ENCODE measurements at regions not wholly inside any gene's neighbourhood (a gene's known extent, or its start where the extent isn't known, plus 50 kb on each side); places are given as distances from the start of the nearest gene placed in this dataset.

DNA sequence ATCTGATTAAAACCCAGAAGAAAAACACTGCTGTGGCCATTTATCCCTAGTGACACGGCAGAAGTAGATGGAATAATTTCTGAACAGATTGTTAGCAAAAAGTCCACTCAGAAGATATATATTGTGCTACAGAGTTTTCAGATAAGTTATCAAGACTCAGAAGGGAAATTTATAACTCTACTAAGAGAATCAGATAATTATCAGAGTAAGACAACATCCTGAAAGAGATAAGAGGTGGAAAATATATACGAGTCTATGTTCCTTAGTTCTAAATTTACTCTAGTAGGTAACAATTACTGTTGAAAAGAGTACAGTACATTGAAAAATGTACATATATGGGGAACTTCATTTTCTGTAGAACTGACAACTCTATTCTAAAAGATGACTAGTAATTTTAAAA is 176.7 kb downstream of the GNAI1 start:
- H3K36me3 ChIP-seq (ENCODE audit: insufficient read depth, insufficient read length, low read length) = no peaks in the 10 kb centered on the region
- TF ChIP-seq SUZ12 (IDR thresholded peaks at IDR 0.05; ENCODE audit: extremely low read depth, insufficient read depth, insufficient read length) (no peak), ZNF274 (IDR thresholded peaks at IDR 0.05; ENCODE audit: low read depth, low read length) (no peak), YY1 (IDR thresholded peaks at IDR 0.05; ENCODE audit: insufficient read depth, insufficient read length) (no peak)
- H3K9ac ChIP-seq (ENCODE audit: insufficient read length, low read depth) = no peak overlapping the region
- no peaks in the 10 kb centered on the region for H3K4me1 ChIP-seq (ENCODE audit: insufficient read depth, insufficient read length)
- DNase-seq (ENCODE audit: low read depth, low spot score) = no peak
- no peak overlapping the region for H3K4me3 ChIP-seq (ENCODE audit: insufficient read length, low read depth)
- H3K9me3 ChIP-seq (ENCODE audit: insufficient read depth, low read length) = no peaks in the 10 kb centered on the region
- H3K27me3 ChIP-seq (ENCODE audit: insufficient read depth, insufficient read length) = no peaks in the 10 kb centered on the region

DNA sequence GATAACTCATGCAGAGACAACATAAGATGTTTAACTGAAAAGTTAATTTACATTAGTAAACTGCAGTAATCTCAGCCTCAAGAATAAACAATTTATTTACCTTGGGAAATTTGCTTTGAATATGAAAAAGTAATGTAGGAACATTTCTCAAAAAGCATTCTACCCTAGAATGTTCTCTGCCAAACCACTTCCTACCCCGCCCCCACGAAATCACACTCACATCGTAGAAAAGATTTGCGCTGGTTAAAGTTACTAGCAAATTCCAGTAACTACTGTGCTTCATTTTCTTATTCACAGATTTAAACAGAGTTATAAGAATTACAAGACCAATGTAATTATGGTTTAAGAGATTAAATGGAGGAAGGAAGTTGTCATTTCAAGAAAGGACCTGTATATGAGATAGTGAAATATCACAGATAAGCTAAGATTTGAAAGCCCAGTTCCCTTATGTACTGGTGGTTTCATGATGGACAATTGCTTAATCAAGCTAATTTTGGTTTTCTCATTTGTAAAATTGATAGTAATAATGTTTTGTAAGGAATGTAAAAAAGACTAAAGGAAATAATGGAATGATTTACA is 175.4 kb downstream of the GNAI1 start:
- TF ChIP-seq YY1 (IDR thresholded peaks at IDR 0.05; ENCODE audit: insufficient read depth, insufficient read length) (no peak), SUZ12 (IDR thresholded peaks at IDR 0.05; ENCODE audit: extremely low read depth, insufficient read depth, insufficient read length) (no peak), ZNF274 (IDR thresholded peaks at IDR 0.05; ENCODE audit: low read depth, low read length) (no peak)
- Histone ChIP-seq H3K36me3 (ENCODE audit: insufficient read depth, insufficient read length, low read length) (no peaks in the 10 kb centered on the region), H3K4me3 (ENCODE audit: insufficient read length, low read depth) (no peak overlapping the region), H3K27me3 (ENCODE audit: insufficient read depth, insufficient read length) (no peaks in the 10 kb centered on the region), H3K9ac (ENCODE audit: insufficient read length, low read depth) (no peak overlapping the region), H3K4me1 (ENCODE audit: insufficient read depth, insufficient read length) (no peaks in the 10 kb centered on the region), H3K9me3 (ENCODE audit: insufficient read depth, low read length) (no peaks in the 10 kb centered on the region)
- no peak for DNase-seq (ENCODE audit: low read depth, low spot score)

DNA sequence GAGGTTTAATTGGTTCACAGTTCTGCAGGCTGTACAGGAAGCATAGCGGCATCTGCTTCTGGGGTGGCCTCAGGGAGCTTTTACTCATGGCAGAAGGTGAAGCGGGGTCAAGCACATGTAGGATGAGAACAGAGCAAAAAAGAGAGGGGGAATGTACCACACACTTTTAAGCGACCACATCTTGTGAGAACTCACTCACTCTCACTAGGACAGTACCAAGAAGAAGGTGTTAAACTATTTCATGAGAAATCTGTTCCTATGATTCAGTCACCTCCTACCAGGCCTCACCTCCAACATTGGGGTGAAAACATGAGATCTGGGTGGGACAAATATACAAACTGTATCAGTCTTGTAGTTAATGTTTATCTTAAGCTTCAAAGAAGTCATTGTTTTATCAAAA is 174.7 kb downstream of the GNAI1 start:
- TF ChIP-seq SUZ12 (IDR thresholded peaks at IDR 0.05; ENCODE audit: extremely low read depth, insufficient read depth, insufficient read length) (no peak), ZNF274 (IDR thresholded peaks at IDR 0.05; ENCODE audit: low read depth, low read length) (no peak), YY1 (IDR thresholded peaks at IDR 0.05; ENCODE audit: insufficient read depth, insufficient read length) (no peak)
- H3K9ac ChIP-seq (ENCODE audit: insufficient read length, low read depth) = no peak overlapping the region

DNA sequence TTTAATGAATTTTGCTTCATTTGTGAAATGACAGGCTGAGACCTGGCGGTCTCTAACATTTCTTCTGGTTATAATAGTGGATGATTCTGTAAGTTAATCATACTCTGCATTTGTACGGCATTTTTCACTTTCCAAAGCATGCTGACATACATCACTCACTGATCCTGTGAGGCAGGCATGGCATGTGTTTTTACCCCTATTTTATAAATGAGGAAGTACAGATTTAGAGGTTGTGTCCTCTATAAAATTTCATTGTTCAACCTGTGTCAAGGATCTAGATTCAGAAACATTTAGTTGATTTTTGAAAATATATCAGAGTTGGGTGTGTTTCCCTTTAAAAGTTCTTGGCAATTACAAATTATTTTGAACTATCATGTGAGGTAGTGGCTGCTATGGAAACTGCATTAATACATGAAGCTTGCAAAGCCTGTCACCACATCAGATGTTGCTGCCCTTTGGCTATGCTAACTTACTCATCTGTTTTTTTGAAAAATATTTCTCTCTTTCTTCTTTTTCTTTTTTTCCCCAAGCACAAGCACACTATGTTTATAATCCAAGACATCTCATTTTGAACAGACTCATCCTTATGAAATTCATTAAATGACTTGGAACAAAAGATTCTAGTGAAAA is 172.7 kb downstream of the GNAI1 start:
- H3K4me3 ChIP-seq (ENCODE audit: insufficient read length, low read depth) = no peak overlapping the region
- TF ChIP-seq SUZ12 (IDR thresholded peaks at IDR 0.05; ENCODE audit: extremely low read depth, insufficient read depth, insufficient read length) (no peak), ZNF274 (IDR thresholded peaks at IDR 0.05; ENCODE audit: low read depth, low read length) (no peak), YY1 (IDR thresholded peaks at IDR 0.05; ENCODE audit: insufficient read depth, insufficient read length) (no peak)
- no peak overlapping the region for H3K9ac ChIP-seq (ENCODE audit: insufficient read length, low read depth)
- no peaks in the 10 kb centered on the region for H3K9me3 ChIP-seq (ENCODE audit: insufficient read depth, low read length)
- no peaks in the 10 kb centered on the region for H3K4me1 ChIP-seq (ENCODE audit: insufficient read depth, insufficient read length)
- no peaks in the 10 kb centered on the region for H3K36me3 ChIP-seq (ENCODE audit: insufficient read depth, insufficient read length, low read length)
- no peak for DNase-seq (ENCODE audit: low read depth, low spot score)
- no peaks in the 10 kb centered on the region for H3K27me3 ChIP-seq (ENCODE audit: insufficient read depth, insufficient read length)

More for the DNA sequence above, 174.7 kb downstream of the GNAI1 start:
- DNase-seq (ENCODE audit: low read depth, low spot score) = no peak
- no peaks in the 10 kb centered on the region for H3K9me3 ChIP-seq (ENCODE audit: insufficient read depth, low read length)
- H3K4me3 ChIP-seq (ENCODE audit: insufficient read length, low read depth) = no peak overlapping the region
- H3K4me1 ChIP-seq (ENCODE audit: insufficient read depth, insufficient read length) = no peaks in the 10 kb centered on the region
- H3K36me3 ChIP-seq (ENCODE audit: insufficient read depth, insufficient read length, low read length) = no peaks in the 10 kb centered on the region
- H3K27me3 ChIP-seq (ENCODE audit: insufficient read depth, insufficient read length) = no peaks in the 10 kb centered on the region

DNA sequence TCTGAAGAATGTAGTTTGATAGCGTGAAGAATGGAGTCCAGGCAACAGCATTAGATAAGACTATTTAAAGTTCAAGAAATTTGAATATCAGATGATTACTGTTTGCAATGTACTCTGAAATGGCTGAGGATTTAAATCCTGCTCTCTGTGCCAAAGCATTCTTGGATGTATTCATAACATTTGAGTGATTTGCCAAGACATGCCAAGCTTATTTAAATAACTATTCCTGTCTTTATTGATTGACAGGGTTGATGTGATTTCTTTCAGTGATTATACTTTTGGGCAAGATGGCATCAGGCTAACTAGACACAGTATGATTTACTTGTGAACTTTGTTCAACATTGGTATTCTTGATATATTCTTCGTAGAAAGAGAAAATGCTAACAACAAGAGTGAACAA is 168.7 kb downstream of the GNAI1 start:
- DNase-seq (ENCODE audit: low read depth, low spot score) = no peak
- no peaks in the 10 kb centered on the region for H3K9me3 ChIP-seq (ENCODE audit: insufficient read depth, low read length)
- no peaks in the 10 kb centered on the region for H3K27me3 ChIP-seq (ENCODE audit: insufficient read depth, insufficient read length)

DNA sequence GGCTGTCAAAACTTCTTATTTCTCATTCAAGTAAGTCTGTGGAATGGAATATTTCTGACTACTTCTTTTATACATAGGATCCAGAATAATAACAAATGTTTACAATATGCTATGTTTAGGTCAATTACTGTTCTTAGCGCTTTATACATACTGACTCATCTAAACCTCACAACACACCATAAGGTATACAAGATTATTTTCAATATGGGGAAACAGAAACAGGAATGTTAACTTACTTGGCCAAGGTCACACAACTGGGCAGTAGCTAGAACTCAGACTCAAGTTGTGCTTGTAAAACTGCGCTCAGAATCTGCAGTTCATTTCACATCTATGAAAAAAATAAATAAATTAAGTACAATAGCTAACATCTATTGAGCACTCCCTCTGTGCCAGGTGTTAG is 168.0 kb downstream of the GNAI1 start:
- Histone ChIP-seq H3K27me3 (ENCODE audit: insufficient read depth, insufficient read length) (no peaks in the 10 kb centered on the region), H3K9ac (ENCODE audit: insufficient read length, low read depth) (no peak overlapping the region), H3K4me1 (ENCODE audit: insufficient read depth, insufficient read length) (no peaks in the 10 kb centered on the region), H3K4me3 (ENCODE audit: insufficient read length, low read depth) (no peak overlapping the region), H3K36me3 (ENCODE audit: insufficient read depth, insufficient read length, low read length) (no peaks in the 10 kb centered on the region), H3K9me3 (ENCODE audit: insufficient read depth, low read length) (no peaks in the 10 kb centered on the region)
- TF ChIP-seq YY1 (IDR thresholded peaks at IDR 0.05; ENCODE audit: insufficient read depth, insufficient read length) (no peak), ZNF274 (IDR thresholded peaks at IDR 0.05; ENCODE audit: low read depth, low read length) (no peak), SUZ12 (IDR thresholded peaks at IDR 0.05; ENCODE audit: extremely low read depth, insufficient read depth, insufficient read length) (no peak)
- DNase-seq (ENCODE audit: low read depth, low spot score) = no peak

More for the DNA sequence above, 168.7 kb downstream of the GNAI1 start:
- no peak overlapping the region for H3K4me3 ChIP-seq (ENCODE audit: insufficient read length, low read depth)
- H3K9ac ChIP-seq (ENCODE audit: insufficient read length, low read depth) = no peak overlapping the region
- H3K36me3 ChIP-seq (ENCODE audit: insufficient read depth, insufficient read length, low read length) = no peaks in the 10 kb centered on the region
- TF ChIP-seq ZNF274 (IDR thresholded peaks at IDR 0.05; ENCODE audit: low read depth, low read length) (no peak), SUZ12 (IDR thresholded peaks at IDR 0.05; ENCODE audit: extremely low read depth, insufficient read depth, insufficient read length) (no peak), YY1 (IDR thresholded peaks at IDR 0.05; ENCODE audit: insufficient read depth, insufficient read length) (no peak)
- no peaks in the 10 kb centered on the region for H3K4me1 ChIP-seq (ENCODE audit: insufficient read depth, insufficient read length)

DNA sequence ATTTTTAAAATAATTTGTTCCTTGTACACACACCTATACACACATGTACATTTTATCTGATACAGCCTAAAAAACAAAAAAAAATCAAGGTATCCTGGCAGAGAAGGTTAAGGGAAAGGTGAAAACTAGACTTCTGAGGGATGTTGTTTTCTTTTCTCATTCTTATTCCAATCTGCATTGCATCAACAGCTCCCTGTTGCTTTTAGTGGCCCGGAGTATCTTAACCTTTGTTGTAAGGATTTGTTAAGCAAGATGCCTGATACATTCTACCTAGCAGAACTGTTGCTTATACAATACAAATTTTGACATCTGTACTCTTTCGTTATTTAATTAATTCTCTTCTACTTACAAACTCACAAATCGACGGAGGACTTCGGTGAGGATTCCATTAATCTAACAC is 167.4 kb downstream of the GNAI1 start:
- Histone ChIP-seq H3K9me3 (ENCODE audit: insufficient read depth, low read length) (no peaks in the 10 kb centered on the region), H3K36me3 (ENCODE audit: insufficient read depth, insufficient read length, low read length) (no peaks in the 10 kb centered on the region), H3K9ac (ENCODE audit: insufficient read length, low read depth) (no peak overlapping the region), H3K4me3 (ENCODE audit: insufficient read length, low read depth) (no peak overlapping the region), H3K4me1 (ENCODE audit: insufficient read depth, insufficient read length) (no peaks in the 10 kb centered on the region), H3K27me3 (ENCODE audit: insufficient read depth, insufficient read length) (no peaks in the 10 kb centered on the region)
- TF ChIP-seq SUZ12 (IDR thresholded peaks at IDR 0.05; ENCODE audit: extremely low read depth, insufficient read depth, insufficient read length) (no peak), ZNF274 (IDR thresholded peaks at IDR 0.05; ENCODE audit: low read depth, low read length) (no peak), YY1 (IDR thresholded peaks at IDR 0.05; ENCODE audit: insufficient read depth, insufficient read length) (no peak)
- DNase-seq (ENCODE audit: low read depth, low spot score) = no peak
